H1 (cell line): ENCODE measurements at regions not wholly inside any gene's neighbourhood (a gene's known extent, or its start where the extent isn't known, plus 50 kb on each side); places are given as distances from the start of the nearest gene placed in this dataset.

Experiments used
- CTCF ChIA-PET: fragments of 300-600 bp; sonication (Branson Sonifier 250); formaldehyde crosslinking; loops from one replicate; lab custom pipeline; 2021; ENCODE audit not compliant: partially characterized antibody; lab: Charles Lee
- POLR2A ChIA-PET: fragments of 300-600 bp; sonication (Branson Sonifier 250); formaldehyde crosslinking; loops from one replicate; lab custom pipeline; 2021; ENCODE audit warnings: inconsistent platforms; ENCODE audit not compliant: partially characterized antibody; lab: Charles Lee
- DNase-seq, 2 experiments: peaks; one replicate each; pipeline versions ENCODE4 v3.0.0 to v3.0.0-alpha.2; 2010 to 2022; ENCODE audit warnings: low spot score in 2 of 2, low read depth in 1 of 2, mixed read lengths in 1 of 2
- FAIRE-seq: peaks from 2 replicates; lab custom pipeline; 2011; peaks lifted over from hg19 to GRCh38; lab: Jason Lieb, UNC
- H2AFZ ChIP-seq: 2 replicates; pipeline ENCODE4 v1.8.1; 2012; ENCODE audit warnings: low read length, inconsistent platforms
- H2AK5ac ChIP-seq: 2 replicates; pipeline ENCODE4 v1.6.1; 2013; ENCODE audit warnings: low read depth, low read length
- H2BK120ac ChIP-seq: replicated peaks from 2 replicates; pipeline ENCODE3; 2013; ENCODE audit warnings: low read depth, low read length, inconsistent platforms
- H2BK12ac ChIP-seq: 2 replicates; pipeline ENCODE4 v1.6.1; 2013; ENCODE audit warnings: low read depth, low read length
- H2BK15ac ChIP-seq: 2 replicates; pipeline ENCODE4 v1.6.1; 2013; ENCODE audit warnings: low read length
- H2BK20ac ChIP-seq: 2 replicates; pipeline ENCODE4 v1.6.1; 2013; ENCODE audit warnings: low read length
- H2BK5ac ChIP-seq: 2 replicates; pipeline ENCODE4 v1.6.1; 2013; ENCODE audit warnings: low read depth, low read length
- H3K14ac ChIP-seq: 2 replicates; pipeline ENCODE4 v1.6.1; 2013; ENCODE audit warnings: inconsistent platforms; ENCODE audit not compliant: insufficient read length
- H3K18ac ChIP-seq: 2 replicates; pipeline ENCODE4 v1.6.1; 2013; ENCODE audit warnings: low read length; ENCODE audit errors: extremely low read depth
- H3K23ac ChIP-seq: 2 replicates; pipeline ENCODE4 v1.6.1; 2013; ENCODE audit warnings: inconsistent platforms; ENCODE audit not compliant: insufficient read length
- H3K23me2 ChIP-seq: 2 replicates; pipeline ENCODE4 v1.6.1; 2013; ENCODE audit warnings: low read depth, low read length
- H3K27ac ChIP-seq: 2 replicates; pipeline ENCODE4 v1.6.1; 2011; ENCODE audit warnings: low read depth, low read length, inconsistent platforms
- H3K27me3 ChIP-seq, 4 experiments: replicated peaks in 1 of 4; 1 replicate in 1 of 4; 2 replicates in 3 of 4; pipeline versions ENCODE4 v1.6.1 to v1.8.1; 2011 to 2013; ENCODE audit warnings: low read length in 3 of 4, mild to moderate bottlenecking in 3 of 4, inconsistent platforms in 2 of 4, mixed read lengths in 2 of 4, moderate library complexity in 1 of 4; ENCODE audit not compliant: control insufficient read depth in 3 of 4, insufficient read depth in 3 of 4; ENCODE audit errors: extremely low read depth in 1 of 4
- H3K36me3 ChIP-seq, 4 experiments: 2 replicates each; pipeline versions ENCODE4 v1.6.1 to v1.8.1; 2011 to 2013; ENCODE audit warnings: mild to moderate bottlenecking in 4 of 4, low read length in 3 of 4, moderate library complexity in 2 of 4, control low read depth in 1 of 4, inconsistent platforms in 1 of 4; ENCODE audit not compliant: insufficient read depth in 4 of 4, control insufficient read depth in 2 of 4
- H3K4ac ChIP-seq: replicated peaks from 2 replicates; pipeline ENCODE3; 2013; ENCODE audit warnings: low read length, low read depth, mixed read lengths, inconsistent platforms; ENCODE audit not compliant: insufficient read length
- H3K4me1 ChIP-seq, 4 experiments: replicated peaks in 1 of 4; 1 replicate in 1 of 4; 2 replicates in 3 of 4; pipeline versions ENCODE4 v1.6.1 to v1.8.1; 2011 to 2013; ENCODE audit warnings: low read length in 3 of 4, inconsistent platforms in 2 of 4, mixed read lengths in 1 of 4; ENCODE audit not compliant: insufficient read depth in 4 of 4, control insufficient read depth in 3 of 4
- H3K4me2 ChIP-seq, 2 experiments: 2 replicates each; pipeline versions ENCODE4 v1.6.1 to v1.8.1; 2011 to 2013; ENCODE audit warnings: low read depth in 2 of 2, low read length in 2 of 2, control low read depth in 1 of 2, inconsistent platforms in 1 of 2, mild to moderate bottlenecking in 1 of 2; ENCODE audit not compliant: insufficient read depth in 1 of 2
- H3K4me3 ChIP-seq, 4 experiments: fragments of 200-600, 300-600 bp in 1 of 4; sonication (generic), shearing (Covaris generic), sonication (Bioruptor Twin) in 1 of 4; 2 replicates each; pipeline versions ENCODE4 v1.5.1 to v1.8.1; 2011 to 2016; ENCODE audit warnings: low read length in 4 of 4, low read depth in 3 of 4, control low read depth in 2 of 4, inconsistent platforms in 2 of 4, mild to moderate bottlenecking in 2 of 4, mixed read lengths in 1 of 4, moderate library complexity in 1 of 4; ENCODE audit not compliant: insufficient read depth in 2 of 4; ENCODE audit errors: extremely low read depth in 1 of 4
- H3K56ac ChIP-seq: replicated peaks from 2 replicates; pipeline ENCODE3; 2013; ENCODE audit warnings: low read depth, mild to moderate bottlenecking, mixed read lengths, low read length, inconsistent platforms; ENCODE audit not compliant: insufficient read length
- H3K79me1 ChIP-seq: 2 replicates; pipeline ENCODE4 v1.6.1; 2013; ENCODE audit warnings: low read depth, low read length, control low read depth
- H3K79me2 ChIP-seq, 2 experiments: 2 replicates each; pipeline versions ENCODE4 v1.6.1 to v1.8.1; 2012 to 2013; ENCODE audit warnings: low read length in 2 of 2, mild to moderate bottlenecking in 2 of 2, inconsistent platforms in 1 of 2; ENCODE audit not compliant: insufficient read depth in 2 of 2, control insufficient read depth in 1 of 2
- H3K9ac ChIP-seq, 4 experiments: replicated peaks in 1 of 4; 1 replicate in 1 of 4; 2 replicates in 3 of 4; pipeline versions ENCODE4 v1.6.1 to v1.8.1; 2011 to 2013; ENCODE audit warnings: low read depth in 3 of 4, low read length in 3 of 4, control low read depth in 2 of 4, mild to moderate bottlenecking in 2 of 4, moderate library complexity in 2 of 4, inconsistent platforms in 1 of 4; ENCODE audit errors: extremely low read depth in 1 of 4
- H3K9me3 ChIP-seq, 2 experiments: 2 replicates each; pipeline versions ENCODE4 v1.6.1 to v1.8.1; 2012 to 2013; ENCODE audit warnings: mild to moderate bottlenecking in 2 of 2, moderate library complexity in 2 of 2, control low read depth in 1 of 2, inconsistent platforms in 1 of 2, low read depth in 1 of 2, low read length in 1 of 2, mixed read lengths in 1 of 2; ENCODE audit not compliant: insufficient read depth in 2 of 2
- H4K20me1 ChIP-seq, 2 experiments: replicated peaks in 1 of 2; 2 replicates each; pipeline versions ENCODE3 to v1.8.1; 2011 to 2013; ENCODE audit warnings: inconsistent platforms in 2 of 2, low read length in 2 of 2, mild to moderate bottlenecking in 1 of 2; ENCODE audit not compliant: insufficient read depth in 2 of 2, control insufficient read depth in 1 of 2
- H4K5ac ChIP-seq: 2 replicates; pipeline ENCODE4 v1.6.1; 2013; ENCODE audit warnings: low read length, low read depth, mixed read lengths, inconsistent platforms; ENCODE audit not compliant: insufficient read length
- H4K8ac ChIP-seq: 2 replicates; pipeline ENCODE4 v1.8.0; 2013; ENCODE audit warnings: mild to moderate bottlenecking, moderate library complexity, low read length, inconsistent platforms; ENCODE audit not compliant: insufficient read depth; ENCODE audit errors: extremely low read depth
- H4K91ac ChIP-seq: replicated peaks from 2 replicates; pipeline ENCODE3; 2013; ENCODE audit warnings: low read length, mixed read lengths, inconsistent platforms; ENCODE audit not compliant: insufficient read length
- BRCA1 ChIP-seq: IDR thresholded peaks from 2 replicates; pipeline ENCODE4 v1.6.1; 2012; ENCODE audit warnings: low read depth, low read length, improper control_type of control experiment
- CBX8 ChIP-seq: fragments of 300-800, 300-1000 bp; sonication (generic); IDR thresholded peaks from 2 replicates; pipeline ENCODE4 v1.7.1; 2016; ENCODE audit warnings: low read depth, low read length, borderline replicate concordance
- FOSL1 ChIP-seq: IDR thresholded peaks from 2 replicates; pipeline ENCODE4 v1.6.1; 2011; ENCODE audit warnings: mild to moderate bottlenecking, low read depth, low read length, moderate library complexity; ENCODE audit not compliant: insufficient read depth
- KDM1A ChIP-seq: fragments of 200-600, 300-600 bp; sonication (generic); IDR thresholded peaks from 2 replicates; pipeline ENCODE4 v1.7.1; 2016; ENCODE audit warnings: mild to moderate bottlenecking, low read length, borderline replicate concordance
- KDM4A ChIP-seq: IDR thresholded peaks from one replicate; pipeline ENCODE4 v1.7.1; 2012; ENCODE audit warnings: low read depth, mild to moderate bottlenecking, moderate library complexity, low read length, inconsistent platforms; ENCODE audit not compliant: severe bottlenecking
- PHF8 ChIP-seq: fragments of 200-600 bp; sonication (generic); conservative IDR thresholded peaks from 2 replicates; pipeline ENCODE4 v1.7.1; 2012; ENCODE audit warnings: low read depth, mild to moderate bottlenecking, inconsistent platforms, low read length, moderate library complexity
- SP1 ChIP-seq: IDR thresholded peaks from 2 replicates; pipeline ENCODE4 v1.6.1; 2011; ENCODE audit warnings: low read depth, low read length
- SUZ12 ChIP-seq: fragments of 200-600 bp; sonication (generic); IDR thresholded peaks from 2 replicates; pipeline ENCODE4 v1.6.1; 2012; ENCODE audit warnings: mild to moderate bottlenecking, inconsistent platforms, low read length, moderate library complexity, mixed read lengths
- TAF1 ChIP-seq: IDR thresholded peaks from 2 replicates; pipeline ENCODE4 v1.6.1; 2011; ENCODE audit warnings: mild to moderate bottlenecking, low read depth, low read length
- TCF12 ChIP-seq: IDR thresholded peaks from 2 replicates; pipeline ENCODE4 v1.6.1; 2011; ENCODE audit warnings: low read depth, mild to moderate bottlenecking, low read length
- ZNF274 ChIP-seq: IDR thresholded peaks from 2 replicates; pipeline ENCODE4 v1.7.0; 2012; ENCODE audit warnings: low read length, borderline replicate concordance; ENCODE audit errors: extremely low read depth
- WGBS, 2 experiments: shearing (Covaris generic) in 1 of 2; methylation state at CpG; one replicate each; pipeline versions ENCODE4 v1.1.6 to v1.1.7; 2013 to 2015; ENCODE audit warnings: low lambda C conversion rate in 2 of 2, mixed read lengths in 2 of 2, inconsistent platforms in 1 of 2, low coverage in 1 of 2, missing lambda C conversion rate in 1 of 2; ENCODE audit not compliant: insufficient replicate concordance in 2 of 2, insufficient coverage in 1 of 2, insufficient read length in 1 of 2; ENCODE audit errors: extremely low coverage in 1 of 2, missing lambda C conversion rate in 1 of 2; 5-methylcytosine and 5-hydroxymethylcytosine counted together

DNA sequence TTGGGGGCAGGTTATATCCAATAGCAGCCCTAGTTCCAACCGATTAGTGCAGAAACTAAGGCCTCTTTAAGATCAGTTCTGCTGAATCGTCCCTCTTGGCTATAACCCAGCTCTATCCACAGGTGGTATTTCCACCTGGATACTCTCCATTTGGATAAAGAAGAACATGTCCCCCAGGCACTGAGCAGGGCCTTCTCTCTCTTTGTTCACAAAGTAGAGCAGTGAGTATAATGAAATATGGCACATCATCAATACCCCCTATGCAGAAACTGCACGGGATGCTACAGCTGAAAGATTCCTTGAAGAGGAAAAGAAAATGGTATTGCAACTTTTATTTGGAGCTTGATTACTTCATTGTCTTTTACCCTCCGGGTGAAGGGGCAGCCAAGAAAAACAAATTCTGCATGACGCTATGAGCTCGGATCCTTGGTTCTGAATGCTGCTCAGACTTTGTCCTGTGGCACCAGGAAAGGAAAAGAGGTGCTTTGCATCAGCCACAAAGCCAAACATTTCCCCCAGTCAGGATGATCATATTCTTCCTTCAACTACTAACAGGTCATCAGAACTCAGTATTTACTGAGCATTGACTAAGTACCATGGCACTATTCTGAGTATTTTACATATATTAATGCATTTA is 399.7 kb downstream of the NPIPA8 start:
- Histone ChIP-seq H3K18ac (no peak overlapping the region), H3K79me1 (no peaks in the 10 kb centered on the region), H3K4ac (no peak overlapping the region), H3K36me3 (no peaks in the 10 kb centered on the region), H3K4me3 (no peak overlapping the region), H3K9me3 (no peaks in the 10 kb centered on the region), H3K14ac (no peak overlapping the region), H3K79me2 (no peaks in the 10 kb centered on the region), H3K9ac (no peak overlapping the region), H2BK15ac (no peak overlapping the region), H3K4me1 (no peaks in the 10 kb centered on the region), H2BK120ac (no peak overlapping the region), H3K4me2 (no peak overlapping the region), H2AFZ (no peak overlapping the region), H3K56ac (no peak overlapping the region), H4K91ac (no peak overlapping the region), H2AK5ac (no peak overlapping the region), H2BK12ac (no peak overlapping the region), H2BK5ac (no peak overlapping the region), H2BK20ac (no peak overlapping the region), H3K23ac (no peak overlapping the region), H4K5ac (no peak overlapping the region), H3K23me2 (no peaks in the 10 kb centered on the region), H4K8ac (no peak overlapping the region), H4K20me1 (no peaks in the 10 kb centered on the region), H3K27ac (no peak overlapping the region), H3K27me3 (no peaks in the 10 kb centered on the region)
- 94% methylated on average over 6 of the region's 6 CpGs; no CpG with 5 or more reads in 1 of the 2 experiments for whole genome bisulfite sequencing, 2 experiments
- DNase-seq (no peak), FAIRE-seq (no peak)
- CTCF ChIA-PET: interaction anchor here (1.1 to 1.9 kb wide), 2 partner anchors 16 to 35 kb away, joined by 3 to 6 read pairs; no protein-coding TSS in a partner anchor
- POLR2A ChIA-PET: no interaction called here
- TF ChIP-seq TCF12 (no peak), FOSL1 (no peak), SP1 (no peak), SUZ12 (no peak), TAF1 (no peak), PHF8 (no peak), KDM1A (no peak), BRCA1 (no peak), KDM4A (no peak), ZNF274 (no peak), CBX8 (no peak)
